Occipital lobe (tissue), 1 donor: ENCODE measurements at regions not wholly inside any gene's neighbourhood (a gene's known extent, or its start where the extent isn't known, plus 50 kb on each side); places are given as distances from the start of the nearest gene placed in this dataset.
"Not testable (repeated sequence)": the region's sequence is repeated elsewhere in the genome, so short reads cannot be mapped to it uniquely, and the experiment has no call there.

Source experiments
- DNase-seq: peaks from one replicate; lab custom pipeline; 2025; lab: John Stamatoyannopoulos, UW

DNA sequence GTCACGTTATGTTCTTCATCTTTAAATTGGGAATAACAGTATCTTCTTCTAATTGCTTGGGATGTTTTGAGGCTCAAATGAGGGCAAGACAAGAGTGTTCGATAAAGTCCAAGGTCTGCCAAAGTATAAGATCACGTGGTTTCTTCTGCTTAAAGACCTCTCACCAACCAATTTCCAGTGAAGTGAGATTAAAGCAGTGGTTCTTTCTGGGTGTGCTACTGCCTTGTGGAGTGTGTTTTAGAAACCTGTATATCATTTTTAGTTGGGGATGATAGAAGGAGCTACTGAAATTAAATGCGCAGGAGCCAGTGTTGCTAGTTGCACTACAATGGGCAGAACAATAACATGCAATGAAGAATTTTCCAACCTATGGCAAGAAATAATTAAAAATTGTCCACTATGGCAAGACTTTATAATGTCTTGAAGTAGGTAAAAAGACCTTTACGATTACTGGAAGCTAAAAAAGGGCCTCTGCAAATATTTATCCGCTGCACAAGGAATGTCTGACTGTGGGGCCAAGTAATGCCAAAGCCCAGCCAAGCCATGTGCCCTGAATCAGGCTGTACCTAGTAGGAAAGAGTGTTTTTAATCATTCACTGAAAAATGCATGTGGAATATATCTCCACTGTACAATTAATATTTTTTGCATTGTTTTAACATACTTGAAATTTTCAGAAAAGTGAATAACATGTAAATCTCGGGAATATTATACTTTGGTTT, 244.5 kb upstream of the REG3G start:
- DNase-seq: no peak

DNA sequence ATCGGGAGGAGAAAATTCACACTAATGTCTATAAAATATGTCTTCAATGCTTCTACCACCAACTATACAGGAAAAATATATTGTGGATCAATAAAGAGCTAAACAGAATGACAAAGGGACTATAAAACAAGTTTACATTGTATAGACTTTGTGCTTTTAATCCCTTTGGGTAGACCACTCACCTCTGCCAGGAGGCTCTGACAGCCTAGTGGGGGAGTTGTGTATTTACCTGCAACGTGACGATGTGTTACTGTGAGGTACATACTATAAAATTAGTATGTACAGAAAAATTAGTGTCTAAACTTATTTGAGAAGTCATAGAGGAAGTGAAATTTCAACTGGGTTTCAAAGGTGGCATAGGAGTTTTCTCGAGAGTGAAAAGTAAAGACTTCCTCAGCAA, 243.3 kb upstream of the REG3G start:
- DNase-seq: no peak

DNA sequence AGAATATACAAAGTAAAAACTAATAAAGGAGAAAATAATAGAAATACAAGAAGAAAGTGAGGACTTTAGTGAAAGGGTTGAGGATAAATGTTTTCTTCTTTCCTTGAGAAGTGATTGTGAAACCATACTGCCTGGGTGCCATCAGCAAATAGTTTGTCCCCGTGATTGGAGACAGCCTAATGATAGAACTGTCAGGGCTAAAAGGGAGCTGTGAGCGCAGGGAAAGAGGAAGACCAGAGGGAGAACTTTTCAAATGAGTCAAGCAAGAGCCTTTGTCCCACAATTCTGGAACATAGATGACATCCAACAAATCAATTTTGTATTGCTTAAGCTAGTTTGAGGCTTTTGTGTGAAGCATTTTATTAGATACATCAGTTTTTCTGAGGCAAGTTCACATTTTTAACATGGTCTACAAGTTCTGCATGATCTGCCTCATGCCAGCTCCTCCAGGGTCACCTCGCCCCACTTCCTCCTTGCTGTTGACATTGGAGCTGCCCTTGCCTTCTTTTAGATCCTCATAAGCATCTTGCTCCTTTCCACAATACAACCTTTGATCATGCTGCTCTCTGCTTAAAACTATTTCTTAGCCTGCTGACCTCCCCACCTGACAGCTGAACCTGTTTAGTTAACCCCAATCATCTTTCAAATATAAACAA, 213.4 kb upstream of the REG3G start:
- DNase-seq: no peak

DNA sequence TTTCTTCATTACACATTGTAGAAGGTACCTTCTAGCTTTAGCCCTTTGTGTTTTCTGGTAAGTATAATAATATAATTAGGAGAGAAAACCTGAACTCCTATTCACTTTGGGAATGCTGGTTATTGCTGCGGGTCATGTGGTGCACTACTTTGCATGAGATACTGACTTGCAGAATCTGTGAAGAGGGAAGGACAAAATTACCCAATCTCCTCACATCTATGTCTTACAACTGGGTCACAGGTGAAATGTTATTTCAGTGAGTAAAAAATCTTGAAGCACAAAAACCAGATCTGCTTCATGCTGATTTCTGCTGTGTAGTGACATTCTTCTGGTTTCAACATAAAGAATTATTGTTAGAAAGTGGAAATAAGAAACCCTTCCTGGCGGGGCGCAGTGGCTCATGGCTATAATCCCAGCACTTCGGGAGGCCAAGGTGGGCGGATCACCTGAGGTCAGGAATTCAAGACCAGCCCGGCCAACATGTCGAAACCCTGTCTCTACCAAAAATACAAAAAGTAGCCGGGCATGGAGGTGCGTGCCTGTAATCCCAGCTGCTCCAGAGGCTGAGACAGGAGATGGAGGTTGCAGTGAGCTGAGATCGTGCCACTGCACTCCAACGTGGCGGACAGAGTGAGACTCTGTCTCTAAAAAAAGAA, 211.0 kb upstream of the REG3G start:
- DNase-seq: no peak

DNA sequence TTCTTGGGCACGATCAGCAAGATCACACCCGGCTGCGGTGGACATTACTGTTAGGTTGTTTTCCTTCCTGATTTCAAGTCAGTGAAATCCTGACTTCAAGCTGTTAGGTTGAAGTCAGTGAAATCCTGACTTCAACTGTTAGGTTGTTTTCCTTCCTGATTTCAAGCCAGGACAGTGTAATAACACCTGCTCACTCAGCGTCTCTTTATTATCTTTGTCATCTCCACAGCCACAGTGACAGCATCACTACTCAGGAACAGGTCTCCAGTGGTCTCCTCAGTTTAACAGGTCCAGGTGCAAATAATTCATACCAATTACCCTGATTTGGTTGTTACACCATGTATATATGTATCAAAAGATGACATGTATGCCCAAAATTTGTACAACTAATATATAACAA, 208.1 kb upstream of the REG3G start:
- DNase-seq: no peak

DNA sequence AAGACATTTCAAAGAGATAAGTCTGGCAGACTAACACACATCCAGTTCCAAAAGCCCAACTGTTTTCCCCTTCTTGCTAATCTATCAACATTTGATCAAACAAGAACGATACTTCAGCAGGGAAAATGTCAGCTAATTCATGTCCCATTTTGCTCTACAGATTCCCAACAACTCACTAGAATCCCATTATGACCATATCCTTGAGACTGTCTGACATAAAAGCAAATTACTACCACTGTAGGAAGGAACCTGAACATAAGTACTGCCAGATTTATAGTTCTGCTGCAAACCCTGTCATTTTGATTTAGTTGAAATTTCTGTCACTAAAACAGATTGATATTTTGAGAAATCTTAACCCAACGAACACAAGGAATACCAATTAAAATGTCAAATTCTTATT, 193.0 kb upstream of the REG3G start:
- no peak for DNase-seq

DNA sequence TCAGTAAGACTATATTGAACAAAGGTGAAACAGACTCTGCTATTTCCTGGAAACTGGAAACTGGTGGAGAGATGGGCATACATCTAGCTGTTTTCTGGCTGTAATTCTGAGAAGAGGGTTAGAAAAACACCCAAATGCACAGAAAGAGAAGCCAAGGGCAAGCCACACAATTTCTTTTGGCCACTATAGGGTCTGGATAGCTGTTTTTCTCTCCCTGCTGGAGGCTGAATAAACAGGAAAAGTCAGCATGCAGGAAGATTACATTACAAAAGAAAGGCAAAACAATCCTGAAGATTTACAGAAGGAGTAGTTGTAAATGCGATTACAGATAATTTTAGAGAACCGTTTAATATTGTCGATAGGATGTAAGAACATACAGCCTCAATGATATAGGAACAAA, 186.2 kb upstream of the REG3G start:
- DNase-seq: no peak

DNA sequence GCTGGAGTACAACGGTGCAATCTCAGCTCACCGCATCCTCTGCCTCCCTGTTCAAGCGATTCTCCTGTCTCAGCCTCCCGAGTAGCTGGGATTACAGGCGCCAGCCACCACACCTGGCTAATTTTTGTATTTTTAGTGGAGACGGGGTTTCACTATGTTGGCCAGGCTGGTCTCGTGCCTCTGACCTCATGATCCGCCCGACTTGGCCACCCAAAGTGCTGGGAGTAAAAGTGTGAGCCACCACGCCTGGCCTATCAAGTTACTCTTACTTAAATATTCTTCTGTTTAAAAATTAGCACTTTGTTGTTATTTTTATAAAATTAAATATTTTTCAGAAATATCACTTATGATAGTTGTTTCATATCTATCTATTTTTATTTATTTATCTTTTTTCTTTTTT, 185.2 kb upstream of the REG3G start:
- not testable (repeated sequence) for DNase-seq

DNA sequence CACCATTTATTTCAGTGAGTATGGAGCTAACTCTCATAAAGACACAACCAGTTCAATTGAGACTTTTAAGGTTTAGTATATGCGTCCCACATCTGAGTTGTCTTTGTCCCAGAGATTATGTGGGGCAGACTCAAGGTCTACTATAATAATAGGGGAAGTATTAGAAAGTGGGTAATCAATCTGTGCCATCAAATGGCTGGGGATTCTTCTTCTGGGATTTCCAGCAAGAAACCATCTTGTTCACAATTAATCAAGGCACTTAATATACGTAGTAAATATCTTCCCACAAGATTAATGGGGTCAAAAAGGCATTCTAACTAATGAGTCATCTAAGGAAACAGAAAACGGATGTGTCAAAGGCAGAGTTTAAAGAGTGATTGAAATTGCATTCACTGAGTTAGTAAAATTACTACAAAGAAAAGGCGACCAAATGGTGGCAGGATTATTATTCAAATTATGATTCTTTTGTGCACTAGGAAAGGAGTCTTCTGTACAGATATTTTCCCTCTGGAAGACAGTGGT, 179.8 kb upstream of the REG3G start:
- DNase-seq: no peak

DNA sequence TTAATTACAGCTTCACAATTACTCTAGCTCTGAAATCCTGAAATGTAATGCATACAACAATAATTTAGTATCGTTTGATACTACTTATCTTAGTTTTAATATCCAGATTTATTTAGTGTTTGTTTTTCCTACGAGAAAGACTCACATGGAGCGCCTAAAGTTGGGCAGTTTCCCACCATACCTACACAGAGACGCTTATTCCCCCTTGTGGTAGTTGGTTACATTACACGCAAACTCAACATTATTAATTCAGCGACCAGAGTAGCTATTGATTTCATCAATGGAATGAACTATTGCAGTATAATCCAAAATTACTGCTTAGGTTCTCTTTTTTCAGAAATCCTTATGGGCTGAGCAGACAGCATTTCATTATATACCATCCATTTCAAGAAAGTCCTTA, 164.0 kb upstream of the REG3G start:
- no peak for DNase-seq

DNA sequence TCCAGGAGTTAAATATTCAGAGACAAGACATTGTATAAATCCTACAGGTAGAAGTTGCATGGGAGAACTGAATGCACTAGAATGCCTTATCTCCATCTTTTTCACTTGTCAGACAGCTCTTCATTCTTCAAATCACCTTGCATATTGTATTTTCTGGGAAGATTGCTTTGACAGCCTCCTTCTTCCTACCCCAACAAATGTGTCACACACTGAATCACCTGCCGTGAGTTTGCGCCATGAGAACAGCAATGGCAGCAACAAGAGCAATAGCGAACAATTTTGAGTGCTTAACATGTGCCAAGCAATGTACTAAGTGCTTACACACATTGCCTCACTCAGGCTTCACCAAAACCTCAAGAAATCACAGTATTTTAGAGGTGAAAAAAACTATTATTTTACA, 161.3 kb upstream of the REG3G start:
- no peak for DNase-seq

DNA sequence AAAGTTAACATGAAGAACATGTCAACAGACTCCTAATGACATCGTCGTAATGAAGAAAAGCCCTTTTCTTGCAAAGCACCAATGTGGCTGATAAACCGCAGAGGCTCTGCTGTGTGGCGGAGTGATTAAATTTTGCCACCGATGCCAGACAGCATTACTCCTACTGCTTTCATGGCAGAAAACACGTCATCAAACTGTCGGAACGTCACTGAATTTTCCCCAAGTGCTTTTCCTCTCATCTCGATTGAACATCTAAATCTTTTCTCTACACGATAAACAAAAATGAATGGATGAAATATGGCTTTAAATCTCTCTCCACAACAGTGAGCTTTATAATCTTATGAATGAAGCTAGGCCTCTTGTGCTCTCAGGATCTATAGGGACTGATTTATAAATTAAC, 159.8 kb upstream of the REG3G start:
- no peak for DNase-seq

DNA sequence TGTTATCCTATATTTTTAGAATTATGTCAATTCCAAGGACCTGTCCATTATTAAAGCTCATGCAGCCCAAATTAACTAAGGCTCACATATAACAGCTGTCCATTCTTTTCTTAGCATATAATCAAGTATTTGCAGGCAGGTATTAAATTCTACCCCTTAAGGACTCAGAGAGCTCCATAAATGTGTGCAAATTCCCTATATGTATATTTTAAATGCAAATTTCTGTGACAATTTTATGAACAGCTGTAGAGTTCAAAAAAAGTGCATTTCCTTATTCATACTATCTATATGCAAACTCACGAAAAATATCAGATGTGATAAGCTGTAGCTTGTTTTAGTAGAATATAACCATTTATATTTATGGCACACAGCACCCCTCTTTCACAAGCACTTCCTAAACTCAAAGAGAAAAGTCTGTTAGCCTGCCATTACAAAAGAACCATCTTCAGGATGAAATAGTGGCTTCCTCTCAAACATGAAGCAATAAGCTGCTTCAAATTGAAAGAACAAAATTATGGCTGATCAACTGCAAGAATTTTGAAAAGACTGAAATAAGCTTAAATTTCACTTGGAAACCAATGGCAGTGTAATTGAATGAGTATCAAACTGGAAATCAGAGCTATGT, 155.0 kb upstream of the REG3G start:
- no peak for DNase-seq

DNA sequence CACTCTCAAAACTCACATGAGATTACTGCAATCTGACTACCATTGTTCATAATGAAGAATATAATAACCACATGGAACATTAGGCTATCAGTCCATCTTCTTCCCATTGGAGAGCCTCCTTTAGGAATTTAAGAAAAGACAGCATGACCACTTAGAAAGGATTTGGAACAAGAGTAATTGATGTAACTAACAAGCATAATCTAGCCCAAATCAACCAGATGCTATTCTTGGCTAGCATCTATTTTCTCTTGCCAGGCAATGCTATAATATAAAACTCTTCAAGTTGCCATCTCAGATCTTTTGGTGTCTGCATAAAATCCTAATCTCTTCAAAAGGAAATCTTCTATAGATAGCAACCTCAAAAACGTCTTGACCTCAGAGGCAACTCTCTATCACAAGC, 152.0 kb upstream of the REG3G start:
- no peak for DNase-seq

DNA sequence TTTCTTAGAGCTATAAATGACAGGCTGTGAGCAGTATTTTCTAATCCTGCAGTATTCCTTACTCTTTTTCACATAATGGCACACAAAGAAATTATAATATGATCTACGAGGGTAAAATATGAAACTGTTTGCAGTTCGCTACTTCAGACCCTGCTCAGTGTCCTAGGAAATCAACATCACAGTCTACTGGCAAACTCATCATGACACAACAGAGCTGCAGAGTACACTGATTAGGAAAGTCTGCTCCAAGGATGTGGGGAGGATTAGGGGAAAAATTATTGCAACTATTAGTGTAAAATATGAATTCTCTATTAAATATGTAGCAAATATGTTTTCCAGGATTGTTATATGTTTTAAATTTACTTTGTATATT, 149.2 kb upstream of the REG3G start:
- DNase-seq: no peak

DNA sequence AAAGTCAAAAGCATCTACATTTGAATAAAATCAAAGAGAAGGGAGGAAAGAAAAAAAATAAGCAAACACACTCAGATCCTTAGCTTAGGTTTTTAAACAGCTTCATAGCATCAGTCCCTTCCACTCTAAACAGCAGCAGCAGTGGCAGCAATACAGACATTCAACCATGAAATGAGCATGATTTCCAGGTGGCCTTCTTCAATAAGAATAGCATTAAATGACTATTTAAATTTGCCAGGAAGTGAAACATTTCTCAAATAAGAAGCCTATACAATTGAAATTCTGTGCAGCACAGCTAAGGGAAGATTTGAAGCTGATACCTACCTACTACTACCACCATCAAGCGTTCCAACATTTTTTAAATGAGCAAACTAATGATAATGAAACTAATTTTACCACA, 138.1 kb upstream of the REG3G start:
- DNase-seq: no peak

DNA sequence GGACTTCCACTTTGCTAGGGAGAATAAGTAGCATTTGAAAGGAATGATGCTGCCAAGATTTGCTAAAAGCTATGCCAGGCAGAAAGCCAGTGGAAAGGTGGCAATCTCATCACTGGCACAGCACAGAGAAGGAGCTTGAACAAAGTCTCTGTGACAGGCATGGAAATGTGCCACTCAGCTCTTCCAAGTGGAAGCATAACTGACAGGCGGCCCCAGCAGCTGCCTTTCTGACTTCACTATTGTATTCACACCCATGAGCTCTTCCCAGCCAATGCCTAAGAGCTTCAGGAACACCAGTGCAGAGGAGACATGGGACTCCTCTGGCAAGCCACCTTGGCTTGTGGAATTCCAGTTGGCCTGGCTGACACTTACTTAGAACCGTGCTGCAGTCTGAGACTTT, 134.6 kb upstream of the REG3G start:
- no peak for DNase-seq

DNA sequence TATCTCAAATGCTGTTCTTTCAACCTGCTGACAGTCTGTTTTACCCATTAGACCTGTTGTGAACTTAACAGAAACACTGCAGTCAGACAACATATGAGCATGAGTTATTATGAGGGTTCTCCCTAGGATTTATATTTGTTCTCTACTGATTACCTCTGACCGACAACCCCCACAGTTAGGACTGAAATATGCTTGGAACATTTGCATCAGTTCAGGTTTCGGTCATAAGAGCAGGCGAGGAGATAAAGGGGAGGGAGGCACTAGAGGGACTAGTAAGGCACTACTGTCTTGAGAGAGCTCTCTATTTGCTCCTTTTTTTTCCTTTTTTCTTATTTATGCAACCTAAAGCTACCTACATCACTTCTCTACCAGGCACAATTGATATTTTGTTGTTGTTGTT, 133.2 kb upstream of the REG3G start:
- DNase-seq: no peak

DNA sequence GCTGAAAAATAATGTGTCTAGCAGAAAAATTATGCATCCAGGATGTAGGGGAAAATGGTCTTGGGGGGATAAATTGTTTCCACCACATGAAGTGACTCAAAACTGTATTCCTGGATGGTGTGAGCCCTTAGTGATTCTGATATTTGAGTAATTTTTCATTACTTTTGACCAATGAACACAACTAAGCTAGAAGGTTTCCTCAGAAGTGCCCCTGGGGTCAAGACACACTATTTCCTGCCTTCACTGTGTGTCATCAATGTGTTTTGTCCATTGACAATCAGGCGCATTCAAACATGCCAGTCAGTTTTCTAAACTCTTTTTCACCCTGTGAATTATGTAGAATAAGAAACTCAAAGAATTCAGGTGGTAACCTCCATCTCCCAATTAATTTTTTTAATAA, 130.5 kb upstream of the REG3G start:
- DNase-seq: no peak

DNA sequence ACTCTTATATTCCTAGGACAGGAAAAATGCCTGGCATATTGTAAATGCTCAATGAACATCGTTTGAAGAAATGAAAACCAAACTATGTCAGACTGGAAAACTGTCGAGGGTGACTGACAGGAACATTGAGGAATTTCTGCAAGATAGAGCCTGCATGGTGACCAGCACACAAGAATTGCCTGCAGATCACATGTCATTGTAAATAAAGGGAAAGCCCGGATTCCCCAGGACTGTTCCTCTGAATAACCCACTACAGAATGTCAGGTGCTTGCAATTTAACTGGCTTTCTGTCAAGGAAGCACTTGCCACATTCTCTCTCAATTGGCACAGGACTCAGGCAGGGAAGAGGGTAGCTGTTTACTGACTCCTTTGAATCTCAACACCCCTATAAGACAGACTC, 129.0 kb upstream of the REG3G start:
- DNase-seq: no peak

DNA sequence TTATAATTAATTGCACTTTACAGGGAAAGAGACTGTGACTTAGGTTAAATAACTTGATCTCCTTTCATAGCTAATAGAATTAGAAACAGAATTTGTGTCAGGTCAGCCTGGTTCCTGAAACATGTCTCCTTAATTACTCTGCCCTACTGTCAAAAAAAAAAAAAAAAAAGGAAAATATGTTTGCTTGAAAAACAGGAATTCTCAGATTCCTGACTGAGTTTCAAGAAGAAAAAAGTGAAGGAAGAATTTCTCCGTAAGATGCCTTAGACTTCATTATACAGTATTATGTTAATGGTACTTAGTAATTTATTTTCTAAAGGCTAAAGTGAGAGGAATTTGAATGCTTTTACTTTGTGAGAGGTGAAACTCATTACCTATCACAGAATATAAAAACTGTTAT, 118.4 kb upstream of the REG3G start:
- no peak for DNase-seq

DNA sequence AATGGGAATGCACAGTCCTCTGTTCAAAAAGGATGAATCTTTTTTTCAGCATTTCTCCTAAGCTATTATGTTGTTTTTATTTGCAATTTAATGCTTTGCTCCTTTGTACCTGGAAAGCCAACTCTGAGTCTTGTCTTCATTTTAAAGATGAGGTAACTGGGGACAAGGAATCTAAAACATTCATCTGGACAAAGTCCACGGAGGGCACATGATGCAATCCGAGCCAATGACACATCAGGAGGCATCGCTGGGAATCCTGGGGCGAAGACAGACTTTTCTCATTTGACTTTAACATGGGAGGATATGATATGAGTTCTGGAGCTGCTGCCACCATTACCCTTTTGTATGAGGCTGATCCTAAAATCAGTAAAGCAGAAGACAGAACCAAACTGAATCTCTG, 116.5 kb upstream of the REG3G start:
- DNase-seq: no peak

DNA sequence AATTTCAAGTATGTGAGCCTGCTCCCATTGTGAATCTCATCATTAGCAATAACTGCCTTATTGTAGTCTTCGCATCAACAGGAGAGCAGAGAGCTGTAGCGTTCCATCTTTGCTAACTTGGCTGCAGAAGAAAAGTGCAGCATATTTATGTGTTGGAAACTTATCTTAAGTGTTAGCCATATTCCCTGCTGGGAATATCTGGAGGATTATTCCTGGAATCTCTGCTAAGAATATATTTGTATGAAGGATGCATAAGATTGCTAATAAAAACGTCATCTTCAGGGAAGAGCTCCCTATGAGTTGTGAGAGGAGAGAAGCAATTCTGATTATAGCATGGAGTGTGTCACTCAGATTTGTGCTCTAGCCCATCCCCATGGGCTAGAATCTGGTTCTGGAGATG, 115.1 kb upstream of the REG3G start:
- DNase-seq: no peak
